ENCODE measurements at regions not wholly inside any gene's neighbourhood (a gene's known extent, or its start where the extent isn't known, plus 50 kb on each side); places are given as distances from the start of the nearest gene placed in this dataset.
"Not testable (repeated sequence)": the region's sequence is repeated elsewhere in the genome, so short reads cannot be mapped to it uniquely, and the experiment has no call there.

GRCh38 chr19:20413705-20414104, 151.9 kb downstream of the ZNF737 start:
- no peak overlapping the region for H3K27ac ChIP-seq
- no peaks in the 10 kb centered on the region for H3K27me3 ChIP-seq
- H3K4me3 ChIP-seq = no peak overlapping the region
- DNase-seq (ENCODE audit: low spot score in 2 of 2) = no peak
- no peaks in the 10 kb centered on the region for H3K36me3 ChIP-seq
- H3K4me1 ChIP-seq = no peaks in the 10 kb centered on the region
- intact Hi-C loops (cut with DNase I) = no loop called here
- no peak for TF ChIP-seq CTCF (IDR thresholded peaks at IDR 0.05)
- H3K9me3 ChIP-seq = no peaks in the 10 kb centered on the region

- no peaks in the 10 kb centered on the region for H3K4me1 ChIP-seq
- H3K9me3 ChIP-seq = no peaks in the 10 kb centered on the region
- H3K36me3 ChIP-seq = no peaks in the 10 kb centered on the region
- intact Hi-C loops (cut with DNase I) = no loop called here
- no peak overlapping the region for H3K27ac ChIP-seq
- no peaks in the 10 kb centered on the region for H3K27me3 ChIP-seq
- DNase-seq (ENCODE audit: low spot score in 2 of 2) = no peak
- TF ChIP-seq CTCF (IDR thresholded peaks at IDR 0.05) = no peak
- H3K4me3 ChIP-seq = no peak overlapping the region
Observed at GRCh38 chr19:20412846-20413245, 152.7 kb downstream of the ZNF737 start.

GRCh38 chr19:20397292-20397691, 168.3 kb downstream of the ZNF737 start:
- no peaks in the 10 kb centered on the region for H3K27me3 ChIP-seq
- peaks cover 0 to 7% of the 10 kb centered on the region in 2 donors for H3K36me3 ChIP-seq
- H3K4me3 ChIP-seq = no peak overlapping the region
- no peaks in the 10 kb centered on the region for H3K4me1 ChIP-seq
- no peak for DNase-seq (ENCODE audit: low spot score in 2 of 2)
- no peak for TF ChIP-seq CTCF (IDR thresholded peaks at IDR 0.05)
- peaks cover 45 to 100% of the 10 kb centered on the region in 2 donors for H3K9me3 ChIP-seq
- no peak overlapping the region for H3K27ac ChIP-seq
- intact Hi-C loops (cut with DNase I) = no loop called here

- intact Hi-C loops (cut with DNase I) = no loop called here
- H3K27ac ChIP-seq = no peak overlapping the region
- DNase-seq (ENCODE audit: low spot score in 2 of 2) = no peak
- H3K9me3 ChIP-seq = peaks cover 20 to 71% of the 10 kb centered on the region in 2 donors
- no peaks in the 10 kb centered on the region for H3K4me1 ChIP-seq
- no peaks in the 10 kb centered on the region for H3K36me3 ChIP-seq
- no peak overlapping the region for H3K4me3 ChIP-seq
- no peaks in the 10 kb centered on the region for H3K27me3 ChIP-seq
- TF ChIP-seq CTCF (IDR thresholded peaks at IDR 0.05) = no peak
Observed at GRCh38 chr19:20388706-20389225, 176.8 kb downstream of the ZNF737 start.

GRCh38 chr19:20385061-20385460, 180.5 kb downstream of the ZNF737 start:
- intact Hi-C loops (cut with DNase I) = no loop called here
- H3K27ac ChIP-seq = no peak overlapping the region
- DNase-seq (ENCODE audit: low spot score in 2 of 2) = no peak
- H3K4me3 ChIP-seq = no peak overlapping the region
- no peaks in the 10 kb centered on the region for H3K27me3 ChIP-seq
- H3K4me1 ChIP-seq = no peaks in the 10 kb centered on the region
- H3K36me3 ChIP-seq = no peaks in the 10 kb centered on the region
- no peak for TF ChIP-seq CTCF (IDR thresholded peaks at IDR 0.05)
- H3K9me3 ChIP-seq = peaks cover 0 to 46% of the 10 kb centered on the region in 2 donors

GRCh38 chr19:20371911-20372310, 193.7 kb downstream of the ZNF737 start:
- TF ChIP-seq CTCF (IDR thresholded peaks at IDR 0.05) = no peak
- H3K4me3 ChIP-seq = no peak overlapping the region
- H3K36me3 ChIP-seq = no peaks in the 10 kb centered on the region

GRCh38 chr19:20371304-20371703, 194.3 kb downstream of the ZNF737 start:
- H3K36me3 ChIP-seq; H3K27me3 ChIP-seq; H3K9me3 ChIP-seq; intact Hi-C loops (cut with DNase I); DNase-seq (ENCODE audit: low spot score in 2 of 2); H3K27ac ChIP-seq; H3K4me3 ChIP-seq; H3K4me1 ChIP-seq: not testable (repeated sequence)

More at GRCh38 chr19:20371911-20372310, 193.7 kb downstream of the ZNF737 start:
- Histone ChIP-seq H3K4me1 (no peaks in the 10 kb centered on the region), H3K27ac (no peak overlapping the region), H3K9me3 (peaks cover 0 to 4% of the 10 kb centered on the region in 2 donors), H3K27me3 (no peaks in the 10 kb centered on the region)
- intact Hi-C loops (cut with DNase I) = no loop called here
- no peak for DNase-seq (ENCODE audit: low spot score in 2 of 2)
